Esophagus muscularis mucosa (tissue), 4 donors: ENCODE measurements at regions not wholly inside any gene's neighbourhood (a gene's known extent, or its start where the extent isn't known, plus 50 kb on each side); places are given as distances from the start of the nearest gene placed in this dataset.
"Not testable (repeated sequence)": the region's sequence is repeated elsewhere in the genome, so short reads cannot be mapped to it uniquely, and the experiment has no call there.

Source experiments
- DNase-seq: peaks from one replicate; pipeline ENCODE4 v3.0.0-alpha.2; 2017; ENCODE audit errors: extremely low spot score
- H3K27ac ChIP-seq, 4 donors: fragments of 200-600 bp; sonication (generic); replicated peaks in 1 of 4; 1 replicate in 3 of 4; 2 replicates in 1 of 4; pipeline ENCODE4 v1.5.1; 2016 to 2019; ENCODE audit warnings: mild to moderate bottlenecking in 1 of 4
- H3K27me3 ChIP-seq, 4 donors: fragments of 200-600 bp; sonication (generic); one replicate each; pipeline versions ENCODE4 v1.5.1 to v1.6.0; 2016 to 2019
- H3K36me3 ChIP-seq, 4 donors: fragments of 200-600 bp; sonication (generic); one replicate each; pipeline ENCODE4 v1.5.1; 2016 to 2019
- H3K4me1 ChIP-seq, 4 donors: fragments of 200-600 bp; sonication (generic); one replicate each; pipeline ENCODE4 v1.5.1; 2016 to 2019
- H3K4me3 ChIP-seq, 4 donors: fragments of 200-600 bp; sonication (generic); 1 replicate in 2 of 4; 2 replicates in 2 of 4; pipeline ENCODE4 v1.5.1; 2016 to 2019; ENCODE audit warnings: mild to moderate bottlenecking in 4 of 4, moderate library complexity in 1 of 4
- H3K9me3 ChIP-seq, 4 donors: fragments of 200-600 bp; sonication (generic); 1 replicate in 3 of 4; 2 replicates in 1 of 4; pipeline ENCODE4 v1.5.1; 2016 to 2019
- EP300 ChIP-seq: sonication (generic); formaldehyde crosslinking; IDR thresholded peaks from one replicate; pipeline ENCODE4 v1.6.1; 2017; ENCODE audit warnings: antibody characterized with exemption
- POLR2A ChIP-seq: fragments of 450-650 bp; IDR thresholded peaks from one replicate; pipeline ENCODE4 v1.6.1; 2017; ENCODE audit warnings: antibody characterized with exemption, moderate library complexity, mild to moderate bottlenecking, low read depth
- POLR2AphosphoS5 ChIP-seq, 2 donors: sonication (generic); formaldehyde crosslinking; IDR thresholded peaks; one replicate each; pipeline ENCODE4 v1.6.1; 2017; ENCODE audit warnings: antibody characterized with exemption in 2 of 2
- WGBS: methylation state at CpG from one replicate; pipeline ENCODE4 v1.1.5; 2018; 5-methylcytosine and 5-hydroxymethylcytosine counted together
- intact Hi-C: fragments of 100-400 bp; cut with DNase I; formaldehyde crosslinking; loops from one replicate; pipeline ENCODE4 v1.15.1; 2023
- TF ChIP-seq, protein P1 (sequence below), 3 experiments: fragments of 200-600 bp in 2 of 3; fragments of 450-650 bp in 1 of 3; sonication (generic) in 2 of 3; IDR thresholded peaks; one replicate each; pipeline ENCODE4 v1.5.1; 2017 to 2019; ENCODE audit warnings: antibody characterized with exemption in 3 of 3, mild to moderate bottlenecking in 2 of 3, moderate library complexity in 1 of 3

DNA sequence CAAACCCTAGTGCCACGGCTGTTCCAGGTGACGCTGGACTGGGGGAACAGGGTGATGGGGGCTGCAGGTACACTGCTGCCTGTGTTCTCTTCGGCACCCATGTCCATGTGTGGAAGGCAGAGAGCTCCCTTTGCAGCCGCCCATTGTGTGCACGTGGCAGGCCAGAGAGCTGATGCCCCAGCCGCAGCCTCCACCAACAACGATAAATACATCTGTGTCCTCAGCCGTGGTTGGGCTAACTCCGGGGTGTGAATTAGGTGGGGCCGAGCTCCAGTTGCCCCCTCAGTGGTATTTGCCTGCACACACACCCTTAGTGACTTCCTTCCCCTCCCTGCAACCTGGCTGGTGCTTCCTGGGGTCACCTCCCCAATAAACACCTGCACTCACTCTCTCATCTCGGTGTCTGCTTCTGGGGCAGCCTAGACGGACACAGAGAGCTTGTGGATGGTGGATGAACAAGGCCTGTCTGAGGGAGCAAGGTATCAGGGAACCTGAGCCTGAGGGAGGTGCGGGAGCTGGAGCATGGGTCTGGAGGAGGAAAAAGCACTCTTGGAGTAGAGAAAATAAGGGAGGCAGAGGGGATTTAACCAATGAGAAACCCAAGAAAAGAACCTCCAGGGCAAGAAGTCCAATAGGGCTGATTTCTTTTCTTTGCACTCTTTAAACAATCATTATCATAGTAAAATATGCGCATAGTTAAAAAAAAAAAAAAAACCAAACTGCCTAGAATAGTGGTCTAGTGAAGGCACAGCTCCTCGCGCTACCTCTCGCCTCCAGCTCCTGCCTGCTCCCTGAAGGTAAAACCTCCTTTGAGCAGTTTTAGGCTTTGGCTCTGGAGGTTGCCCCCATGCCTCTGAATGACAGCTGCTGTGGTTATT is 112.6 kb downstream of the ZNF664 start:
- Histone ChIP-seq H3K27ac (no peak overlapping the region), H3K4me3 (no peak overlapping the region), H3K27me3 (no peaks in the 10 kb centered on the region), H3K4me1 (peaks cover 0 to 12% (median 3%) of the 10 kb centered on the region in 4 donors), H3K36me3 (no peaks in the 10 kb centered on the region), H3K9me3 (no peaks in the 10 kb centered on the region)
- DNase-seq, result no peak
- 83% methylated on average over 14 of the region's 17 CpGs for WGBS
- intact Hi-C loops, result no loop called here
- no peak for TF ChIP-seq POLR2AphosphoS5 (IDR thresholded peaks at IDR 0.05)
- TF ChIP-seq POLR2A, result no peak
- TF ChIP-seq, protein P1, sequence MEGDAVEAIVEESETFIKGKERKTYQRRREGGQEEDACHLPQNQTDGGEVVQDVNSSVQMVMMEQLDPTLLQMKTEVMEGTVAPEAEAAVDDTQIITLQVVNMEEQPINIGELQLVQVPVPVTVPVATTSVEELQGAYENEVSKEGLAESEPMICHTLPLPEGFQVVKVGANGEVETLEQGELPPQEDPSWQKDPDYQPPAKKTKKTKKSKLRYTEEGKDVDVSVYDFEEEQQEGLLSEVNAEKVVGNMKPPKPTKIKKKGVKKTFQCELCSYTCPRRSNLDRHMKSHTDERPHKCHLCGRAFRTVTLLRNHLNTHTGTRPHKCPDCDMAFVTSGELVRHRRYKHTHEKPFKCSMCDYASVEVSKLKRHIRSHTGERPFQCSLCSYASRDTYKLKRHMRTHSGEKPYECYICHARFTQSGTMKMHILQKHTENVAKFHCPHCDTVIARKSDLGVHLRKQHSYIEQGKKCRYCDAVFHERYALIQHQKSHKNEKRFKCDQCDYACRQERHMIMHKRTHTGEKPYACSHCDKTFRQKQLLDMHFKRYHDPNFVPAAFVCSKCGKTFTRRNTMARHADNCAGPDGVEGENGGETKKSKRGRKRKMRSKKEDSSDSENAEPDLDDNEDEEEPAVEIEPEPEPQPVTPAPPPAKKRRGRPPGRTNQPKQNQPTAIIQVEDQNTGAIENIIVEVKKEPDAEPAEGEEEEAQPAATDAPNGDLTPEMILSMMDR (IDR thresholded peaks at IDR 0.05), result no peak
- no peak for TF ChIP-seq EP300

DNA sequence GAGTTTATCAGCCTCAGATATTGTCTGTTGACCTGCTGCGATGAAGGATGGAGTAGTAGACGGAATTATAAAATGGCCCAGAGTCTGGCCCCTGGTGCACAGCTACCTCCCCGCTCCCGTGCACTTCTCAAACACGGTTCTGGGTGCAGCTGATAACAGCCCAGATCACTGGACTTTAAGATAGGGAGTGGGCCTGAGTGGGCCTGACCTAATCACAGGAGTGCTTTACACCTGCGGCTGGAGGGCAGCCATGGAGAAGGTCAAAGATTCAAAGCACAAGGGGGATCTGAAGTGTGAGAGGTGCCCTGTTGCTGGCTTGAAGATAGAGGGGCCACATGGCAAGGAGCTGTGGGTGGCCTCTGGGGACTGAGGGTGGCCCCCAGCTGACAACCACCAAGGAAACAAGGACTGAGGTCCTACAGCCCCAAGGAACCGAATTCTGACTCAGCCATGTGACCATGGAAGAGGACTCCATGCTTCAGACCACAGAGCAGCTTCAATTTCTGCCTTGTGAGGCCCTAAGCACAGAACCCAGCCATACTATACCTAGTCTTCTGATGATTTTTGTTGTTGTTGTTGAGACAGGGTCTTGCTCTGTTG is 113.4 kb downstream of the ZNF664 start:
- WGBS, result 94% methylated on average over 6 of the region's 7 CpGs
- no peaks in the 10 kb centered on the region for H3K27me3 ChIP-seq
- no peak overlapping the region for H3K27ac ChIP-seq
- H3K4me1 ChIP-seq, result peaks cover 0 to 12% (median 3%) of the 10 kb centered on the region in 4 donors
- no peaks in the 10 kb centered on the region for H3K9me3 ChIP-seq
- TF ChIP-seq, protein P1 (IDR thresholded peaks at IDR 0.05), result no peak
- TF ChIP-seq POLR2AphosphoS5 (IDR thresholded peaks at IDR 0.05), result no peak
- TF ChIP-seq POLR2A, result no peak
- TF ChIP-seq EP300, result no peak
- no peak overlapping the region for H3K4me3 ChIP-seq
- intact Hi-C loops, result no loop called here
- no peaks in the 10 kb centered on the region for H3K36me3 ChIP-seq
- no peak for DNase-seq

DNA sequence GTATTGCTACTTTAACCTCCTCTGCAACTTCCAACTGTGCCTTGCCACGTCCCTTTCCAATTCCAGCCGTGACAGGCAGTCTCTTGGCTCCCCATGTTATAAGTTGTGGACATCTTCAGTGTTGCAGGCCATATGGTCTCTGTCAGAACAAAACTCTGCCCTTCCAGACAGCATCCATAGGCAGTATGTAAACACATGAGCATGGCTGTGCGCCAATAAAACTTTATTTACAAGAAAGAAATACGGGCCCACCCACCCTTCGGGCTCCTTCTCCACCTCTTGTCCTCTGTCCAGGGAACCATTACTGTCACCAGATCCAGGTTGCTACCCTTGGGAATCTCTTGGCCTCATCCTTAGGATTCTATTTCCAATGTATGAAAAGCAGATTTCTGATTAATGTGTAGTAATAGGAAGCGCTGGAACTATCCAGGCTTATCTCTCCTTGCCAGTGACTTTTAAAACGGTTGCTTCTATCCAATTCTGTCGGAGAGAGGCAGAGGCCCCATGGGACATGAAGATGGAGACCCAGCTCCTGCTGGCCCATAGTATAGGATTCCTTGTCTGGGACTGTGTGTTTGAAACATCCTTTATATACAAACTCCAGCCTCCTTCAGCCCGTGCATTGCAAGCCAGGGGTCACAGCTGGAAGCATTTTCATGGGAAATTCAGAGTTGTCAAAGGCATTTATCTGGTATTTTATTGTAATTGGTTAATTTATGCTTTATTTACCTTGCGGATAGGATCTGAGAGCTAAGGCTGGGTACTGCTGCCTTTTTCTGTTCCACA is 114.4 kb downstream of the ZNF664 start:
- TF ChIP-seq, protein P1 (IDR thresholded peaks at IDR 0.05), result no peak
- TF ChIP-seq EP300, result no peak
- TF ChIP-seq POLR2AphosphoS5 (IDR thresholded peaks at IDR 0.05), result no peak
- no peak for TF ChIP-seq POLR2A
- Histone ChIP-seq H3K9me3 (no peaks in the 10 kb centered on the region), H3K4me1 (peaks cover 0 to 12% (median 3%) of the 10 kb centered on the region in 4 donors), H3K27me3 (no peaks in the 10 kb centered on the region), H3K36me3 (no peaks in the 10 kb centered on the region), H3K4me3 (no peak overlapping the region), H3K27ac (no peak overlapping the region)
- no peak for DNase-seq
- intact Hi-C loops, result no loop called here
- WGBS, result 53% methylated on average over 10 of the region's 10 CpGs

DNA sequence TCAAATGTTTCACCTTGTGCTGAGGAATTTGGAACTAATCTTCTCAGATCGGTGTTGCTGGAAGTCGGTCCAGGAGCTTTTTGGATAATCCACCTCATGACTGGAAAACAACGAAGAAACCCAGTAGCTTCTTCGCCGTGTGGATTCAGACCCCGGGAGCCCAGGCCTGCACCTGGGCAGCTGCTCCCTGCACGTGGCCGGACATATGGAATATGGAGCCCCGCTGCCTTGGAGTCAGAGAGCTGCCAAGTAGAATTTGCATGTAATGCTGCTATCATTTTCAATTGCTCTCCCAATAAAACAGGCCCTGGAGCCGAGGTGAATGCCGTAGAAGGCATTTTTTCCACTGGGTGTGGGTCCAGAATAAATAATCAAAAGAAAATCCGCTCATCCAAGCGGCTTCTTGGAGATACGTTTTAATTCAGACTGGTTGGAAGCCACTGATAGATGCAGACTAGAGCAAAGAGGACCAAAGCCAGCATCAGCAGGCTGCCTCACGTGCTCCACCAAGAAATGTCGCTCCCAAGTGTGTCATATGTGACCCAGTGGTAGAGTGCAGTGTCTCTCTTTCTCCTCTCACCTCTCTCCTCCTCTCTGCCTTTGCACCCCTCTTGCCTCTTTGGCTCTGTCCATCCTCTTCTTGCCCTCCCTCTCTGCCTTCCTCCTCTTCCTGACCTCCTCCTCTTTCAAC is 115.3 kb downstream of the ZNF664 start:
- WGBS, result 57% methylated on average over 16 of the region's 16 CpGs
- TF ChIP-seq, protein P1 (IDR thresholded peaks at IDR 0.05), result no peak
- TF ChIP-seq EP300, result no peak
- TF ChIP-seq POLR2A, result no peak
- TF ChIP-seq POLR2AphosphoS5 (IDR thresholded peaks at IDR 0.05), result no peak
- H3K27me3 ChIP-seq, result no peaks in the 10 kb centered on the region
- no peaks in the 10 kb centered on the region for H3K9me3 ChIP-seq
- no peaks in the 10 kb centered on the region for H3K36me3 ChIP-seq
- H3K4me1 ChIP-seq, result peaks cover 0 to 12% (median 3%) of the 10 kb centered on the region in 4 donors
- H3K27ac ChIP-seq, result no peak overlapping the region
- H3K4me3 ChIP-seq, result no peak overlapping the region
- DNase-seq, result no peak
- intact Hi-C loops, result no loop called here

DNA sequence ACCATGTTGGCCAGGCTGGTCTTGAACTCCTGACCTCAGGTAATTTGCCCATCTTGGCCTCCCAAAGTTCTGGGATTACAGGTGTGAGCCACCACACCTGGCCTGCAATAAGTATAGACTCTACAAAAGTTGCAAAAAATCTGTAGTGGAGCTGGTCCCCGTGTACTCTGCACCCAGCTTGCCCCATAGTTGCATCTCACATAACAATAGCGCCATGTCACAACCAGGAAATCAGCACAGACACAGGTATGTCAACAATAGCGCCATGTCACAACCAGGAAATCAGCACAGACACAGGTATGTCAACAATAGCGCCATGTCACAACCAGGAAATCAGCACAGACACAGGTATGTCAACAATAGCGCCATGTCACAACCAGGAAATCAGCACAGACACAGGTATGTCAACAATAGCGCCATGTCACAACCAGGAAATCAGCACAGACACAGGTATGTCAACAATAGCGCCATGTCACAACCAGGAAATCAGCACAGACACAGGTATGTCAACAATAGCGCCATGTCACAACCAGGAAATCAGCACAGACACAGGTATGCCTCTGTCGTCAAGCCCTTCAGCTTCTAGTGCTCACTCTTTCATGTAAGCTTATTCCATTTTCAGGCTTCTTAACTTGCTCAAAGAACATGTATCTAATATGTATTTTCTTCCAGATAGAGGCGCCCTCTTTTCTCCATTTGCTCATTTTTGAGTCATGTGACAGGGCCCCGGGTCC is 116.3 kb downstream of the ZNF664 start:
- H3K36me3 ChIP-seq, intact Hi-C loops, H3K27ac ChIP-seq, DNase-seq, H3K27me3 ChIP-seq, H3K4me3 ChIP-seq, H3K9me3 ChIP-seq: not testable (repeated sequence)
- H3K4me1 ChIP-seq, result peaks cover 0 to 12% (median 3%) of the 10 kb centered on the region in 4 donors
- WGBS, result 91% methylated on average over 8 of the region's 11 CpGs
